A673 (cell line): ENCODE measurements at regions not wholly inside any gene's neighbourhood (a gene's known extent, or its start where the extent isn't known, plus 50 kb on each side); places are given as distances from the start of the nearest gene placed in this dataset.

Source experiments
- BruUV-seq: library from RNA; stranded (reverse); fragments of 400-500 nt; replicated peaks from 2 replicates; lab custom pipeline; 2021; lab: Mats Ljungman, UMichigan
- CTCF ChIA-PET: fragments of 300-600 bp; sonication (Branson Sonifier 250); formaldehyde crosslinking; loops from one replicate; lab custom pipeline; 2022; ENCODE audit warnings: antibody characterized with exemption; lab: Charles Lee
- POLR2A ChIA-PET: fragments of 300-600 bp; sonication (Branson Sonifier 250); formaldehyde crosslinking; loops from one replicate; lab custom pipeline; 2022; ENCODE audit warnings: antibody characterized with exemption; ENCODE audit not compliant: low non-redundant PET; lab: Charles Lee
- DNase-seq: peaks from one replicate; pipeline ENCODE4 v3.0.0-alpha.2; 2015; ENCODE audit warnings: low spot score
- H3K27ac ChIP-seq: fragments of 200-600 bp; sonication (generic); 2 replicates; pipeline ENCODE4 v1.5.1; 2016; ENCODE audit warnings: mixed run types, low read depth, mild to moderate bottlenecking, mixed read lengths, antibody characterized with exemption, low read length; ENCODE audit not compliant: poor library complexity, severe bottlenecking
- H3K27me3 ChIP-seq: fragments of 200-600 bp; sonication (generic); replicated peaks from 2 replicates; pipeline ENCODE4 v1.6.1; 2017; ENCODE audit warnings: mixed run types, low read depth, mild to moderate bottlenecking, mixed read lengths, antibody characterized with exemption, low read length; ENCODE audit not compliant: insufficient read depth, poor library complexity
- H3K36me3 ChIP-seq: fragments of 200-600 bp; sonication (generic); 2 replicates; pipeline ENCODE4 v1.6.1; 2016; ENCODE audit warnings: mixed run types, mild to moderate bottlenecking, mixed read lengths, antibody characterized with exemption, low read length; ENCODE audit not compliant: insufficient read depth, poor library complexity, severe bottlenecking
- H3K4me1 ChIP-seq: fragments of 200-600 bp; sonication (generic); 2 replicates; pipeline ENCODE4 v1.6.1; 2017; ENCODE audit warnings: mixed run types, mild to moderate bottlenecking, mixed read lengths, antibody characterized with exemption, low read length; ENCODE audit not compliant: insufficient read depth, poor library complexity, severe bottlenecking
- H3K4me3 ChIP-seq: fragments of 200-600 bp; sonication (generic); 2 replicates; pipeline ENCODE4 v1.5.1; 2016; ENCODE audit warnings: low read depth, mixed run types, mild to moderate bottlenecking, mixed read lengths, low read length; ENCODE audit not compliant: poor library complexity, severe bottlenecking
- H3K9me3 ChIP-seq: fragments of 200-600 bp; sonication (generic); 2 replicates; pipeline ENCODE4 v1.6.1; 2016; ENCODE audit warnings: mixed run types, low read depth, mild to moderate bottlenecking, mixed read lengths, antibody characterized with exemption, low read length; ENCODE audit not compliant: poor library complexity, severe bottlenecking
- CTCF ChIP-seq: fragments of 300-800, 200-600 bp; sonication (generic); conservative IDR thresholded peaks from 2 replicates; pipeline ENCODE4 v1.5.1; 2017; ENCODE audit warnings: low read depth, mild to moderate bottlenecking, antibody characterized with exemption, low read length, moderate library complexity, mixed read lengths
- EZH2 ChIP-seq: fragments of 200-600 bp; sonication (generic); IDR thresholded peaks from 2 replicates; pipeline ENCODE4 v1.6.1; 2017; ENCODE audit warnings: borderline replicate concordance, low read depth, mild to moderate bottlenecking, mixed read lengths, antibody characterized with exemption, low read length; ENCODE audit not compliant: poor library complexity, severe bottlenecking
- intact Hi-C: fragments of 100-400 bp; cut with micrococcal nuclease; formaldehyde crosslinking; loops from one replicate; pipeline ENCODE4 v1.10.0; 2022; ENCODE audit not compliant: unreplicated experiment

GRCh38 chr11:119853581-119854360 is 124.8 kb upstream of the NECTIN1 start:
- ChIA-PET POLR2A (no interaction called here), CTCF (interaction anchor here (0.6 kb wide), 1 partner anchor 253 kb away, joined by 3 read pairs; no protein-coding TSS in a partner anchor)
- Histone ChIP-seq H3K27me3 (peaks cover 18% of the 10 kb centered on the region), H3K36me3 (no peaks in the 10 kb centered on the region), H3K4me1 (no peaks in the 10 kb centered on the region), H3K27ac (no peak overlapping the region), H3K9me3 (no peaks in the 10 kb centered on the region), H3K4me3 (no peak overlapping the region)
- no peak for DNase-seq
- TF ChIP-seq CTCF (no peak), EZH2 (no peak)
- intact Hi-C loops = no loop called here
- no TSS peak for BruUV-seq

GRCh38 chr11:119852741-119853140 is 123.7 kb upstream of the NECTIN1 start:
- TF ChIP-seq CTCF (no peak), EZH2 (no peak)
- ChIA-PET CTCF (no interaction called here), POLR2A (no interaction called here)
- no peaks in the 10 kb centered on the region for H3K36me3 ChIP-seq
- H3K27ac ChIP-seq = no peak overlapping the region
- H3K4me3 ChIP-seq = no peak overlapping the region
- no peaks in the 10 kb centered on the region for H3K4me1 ChIP-seq
- no TSS peak for BruUV-seq
- no peak for DNase-seq
- H3K9me3 ChIP-seq = no peaks in the 10 kb centered on the region
- H3K27me3 ChIP-seq = peaks cover 9% of the 10 kb centered on the region
- intact Hi-C loops = no loop called here

- no peaks in the 10 kb centered on the region for H3K9me3 ChIP-seq
- H3K27me3 ChIP-seq = peaks cover 5% of the 10 kb centered on the region
- ChIA-PET POLR2A (no interaction called here), CTCF (no interaction called here)
- no peak overlapping the region for H3K27ac ChIP-seq
- no peak for DNase-seq
- TF ChIP-seq CTCF = no peak
- no peak for TF ChIP-seq EZH2
- H3K4me1 ChIP-seq = no peaks in the 10 kb centered on the region
- no TSS peak for BruUV-seq
- intact Hi-C loops = no loop called here
- no peaks in the 10 kb centered on the region for H3K36me3 ChIP-seq
- H3K4me3 ChIP-seq = no peak overlapping the region
Observed at GRCh38 chr11:119850822-119851409, 121.9 kb upstream of the NECTIN1 start.
